GM12864 (cell line): ENCODE measurements at regions not wholly inside any gene's neighbourhood (a gene's known extent, or its start where the extent isn't known, plus 50 kb on each side); places are given as distances from the start of the nearest gene placed in this dataset.

Experiments used
- DNase-seq: peaks from one replicate; pipeline ENCODE4 v3.0.0-alpha.2; 2011; ENCODE audit warnings: low read depth
- H3K4me3 ChIP-seq: 2 replicates; pipeline ENCODE4 v1.5.1; 2011; ENCODE audit warnings: mild to moderate bottlenecking, low read depth, low read length, control low read depth
- TF ChIP-seq, protein P1 (sequence below): IDR thresholded peaks from 2 replicates; pipeline ENCODE4 v1.5.1; 2011; ENCODE audit warnings: low read depth, mild to moderate bottlenecking, moderate library complexity, low read length, control low read depth, inconsistent platforms; ENCODE audit errors: missing control alignments

DNA sequence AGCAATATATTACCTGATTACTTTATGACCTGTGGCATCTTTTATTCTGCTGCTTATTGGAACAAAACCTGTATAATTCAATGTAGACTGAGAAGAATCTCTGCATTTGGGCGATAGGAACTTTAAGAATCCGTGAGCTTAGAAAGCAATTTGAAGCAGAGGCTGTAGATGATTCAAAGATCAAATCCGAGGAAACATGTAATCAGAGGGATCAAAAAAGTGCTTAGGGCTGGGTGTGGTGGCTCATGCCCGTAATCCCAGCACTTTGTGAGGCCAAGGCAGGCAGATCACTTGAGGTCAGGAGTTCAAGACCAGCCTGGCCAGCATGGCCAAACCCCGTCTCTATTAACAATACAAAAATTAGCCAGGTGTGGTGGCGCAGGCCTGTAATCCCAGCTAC, 198.4 kb downstream of the MTX2 start:
- DNase-seq = no peak

DNA sequence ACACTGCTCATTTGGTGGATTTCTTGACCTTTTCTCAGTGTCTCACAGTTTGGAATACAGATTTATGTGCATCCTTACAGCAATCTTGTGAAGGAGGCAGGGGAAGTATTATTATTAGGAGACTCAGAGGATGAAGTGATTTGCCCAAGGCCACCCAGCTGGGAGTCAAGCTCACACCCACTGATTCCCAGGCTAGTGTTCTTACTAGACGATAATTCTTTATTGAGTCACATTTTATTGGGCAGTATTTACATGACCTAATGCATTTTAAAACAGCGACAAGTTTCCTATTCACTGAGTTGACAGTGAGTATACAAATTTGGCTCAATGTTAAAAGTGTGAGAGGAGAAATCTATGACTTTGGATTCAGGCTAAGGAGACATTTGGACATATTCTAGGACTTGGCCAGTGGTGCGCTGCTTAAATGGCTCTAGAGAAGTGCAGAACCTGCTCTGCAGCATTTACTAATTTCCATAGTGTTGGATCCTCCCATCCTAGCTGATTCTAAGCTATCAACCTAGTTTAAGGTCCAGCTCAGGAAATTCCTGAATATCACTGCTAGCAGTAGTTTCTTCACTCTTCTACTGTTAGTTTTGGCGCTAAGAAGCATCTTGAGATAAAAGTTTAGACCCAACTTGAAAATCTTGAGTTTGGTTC, 199.3 kb downstream of the MTX2 start:
- H3K4me3 ChIP-seq = no peak overlapping the region
- TF ChIP-seq, protein P1, sequence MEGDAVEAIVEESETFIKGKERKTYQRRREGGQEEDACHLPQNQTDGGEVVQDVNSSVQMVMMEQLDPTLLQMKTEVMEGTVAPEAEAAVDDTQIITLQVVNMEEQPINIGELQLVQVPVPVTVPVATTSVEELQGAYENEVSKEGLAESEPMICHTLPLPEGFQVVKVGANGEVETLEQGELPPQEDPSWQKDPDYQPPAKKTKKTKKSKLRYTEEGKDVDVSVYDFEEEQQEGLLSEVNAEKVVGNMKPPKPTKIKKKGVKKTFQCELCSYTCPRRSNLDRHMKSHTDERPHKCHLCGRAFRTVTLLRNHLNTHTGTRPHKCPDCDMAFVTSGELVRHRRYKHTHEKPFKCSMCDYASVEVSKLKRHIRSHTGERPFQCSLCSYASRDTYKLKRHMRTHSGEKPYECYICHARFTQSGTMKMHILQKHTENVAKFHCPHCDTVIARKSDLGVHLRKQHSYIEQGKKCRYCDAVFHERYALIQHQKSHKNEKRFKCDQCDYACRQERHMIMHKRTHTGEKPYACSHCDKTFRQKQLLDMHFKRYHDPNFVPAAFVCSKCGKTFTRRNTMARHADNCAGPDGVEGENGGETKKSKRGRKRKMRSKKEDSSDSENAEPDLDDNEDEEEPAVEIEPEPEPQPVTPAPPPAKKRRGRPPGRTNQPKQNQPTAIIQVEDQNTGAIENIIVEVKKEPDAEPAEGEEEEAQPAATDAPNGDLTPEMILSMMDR = no peak
- DNase-seq = no peak

More for the DNA sequence above, 198.4 kb downstream of the MTX2 start:
- TF ChIP-seq, protein P1 = no peak
- no peak overlapping the region for H3K4me3 ChIP-seq

DNA sequence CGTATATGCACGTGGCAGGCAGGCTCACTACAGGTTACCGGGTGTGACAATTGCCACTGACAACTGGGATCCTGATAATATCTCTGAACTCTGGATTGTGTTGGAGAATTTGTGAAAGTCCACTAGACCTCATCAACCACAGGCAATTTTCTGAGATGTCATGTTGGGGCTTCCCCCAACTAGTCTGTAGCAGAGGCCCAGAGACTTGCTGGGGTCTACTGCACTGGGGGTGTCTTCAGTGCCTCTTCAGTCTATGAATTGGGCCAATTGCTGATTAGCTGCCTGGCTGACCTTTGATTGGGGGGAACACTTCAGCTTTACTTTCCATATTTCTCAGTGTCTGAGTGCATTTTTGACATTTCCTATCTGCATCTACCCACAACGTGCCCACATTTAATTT, 201.5 kb downstream of the MTX2 start:
- TF ChIP-seq, protein P1 = no peak
- no peak for DNase-seq
- H3K4me3 ChIP-seq = no peak overlapping the region

DNA sequence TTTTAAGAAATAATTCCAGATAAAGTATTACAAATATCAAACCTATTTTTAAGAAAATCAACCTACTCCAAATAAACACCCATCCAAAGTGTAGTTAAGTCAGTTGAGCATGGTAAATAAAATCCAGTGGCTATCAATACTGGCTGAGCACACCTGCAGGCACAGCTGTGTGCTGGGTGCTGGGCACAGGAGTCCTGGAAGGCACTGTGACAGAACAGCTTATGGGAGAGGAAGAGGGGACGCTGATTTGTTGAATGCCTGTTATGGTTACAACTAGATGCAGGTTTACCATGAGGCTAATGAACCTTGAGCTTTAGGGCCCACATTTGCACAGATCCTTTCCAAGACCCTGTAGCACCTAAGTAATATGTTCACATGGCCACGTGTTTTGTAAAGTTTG, 202.7 kb downstream of the MTX2 start:
- TF ChIP-seq, protein P1 = no peak
- DNase-seq = no peak
- no peak overlapping the region for H3K4me3 ChIP-seq

DNA sequence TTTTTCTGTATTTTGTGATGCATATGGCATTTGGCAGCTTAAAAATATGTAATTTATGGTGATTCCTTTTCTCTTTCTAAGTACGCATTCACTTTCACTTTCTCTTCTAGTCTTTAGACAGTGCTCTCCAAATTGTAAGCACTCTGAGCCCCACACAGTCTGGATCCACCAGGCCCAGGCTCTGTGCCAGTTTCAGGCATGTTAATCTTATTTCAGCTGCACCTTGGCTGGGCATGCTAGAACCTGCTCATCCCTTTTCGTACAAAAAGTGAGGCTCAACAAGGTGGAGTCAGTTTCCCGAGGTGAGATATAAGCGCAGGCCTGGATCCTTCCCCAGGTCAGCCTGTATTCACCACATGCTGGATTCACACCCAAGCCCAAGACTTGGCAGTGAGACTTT, 203.9 kb downstream of the MTX2 start:
- DNase-seq = no peak
- TF ChIP-seq, protein P1 = no peak
- H3K4me3 ChIP-seq = no peak overlapping the region

DNA sequence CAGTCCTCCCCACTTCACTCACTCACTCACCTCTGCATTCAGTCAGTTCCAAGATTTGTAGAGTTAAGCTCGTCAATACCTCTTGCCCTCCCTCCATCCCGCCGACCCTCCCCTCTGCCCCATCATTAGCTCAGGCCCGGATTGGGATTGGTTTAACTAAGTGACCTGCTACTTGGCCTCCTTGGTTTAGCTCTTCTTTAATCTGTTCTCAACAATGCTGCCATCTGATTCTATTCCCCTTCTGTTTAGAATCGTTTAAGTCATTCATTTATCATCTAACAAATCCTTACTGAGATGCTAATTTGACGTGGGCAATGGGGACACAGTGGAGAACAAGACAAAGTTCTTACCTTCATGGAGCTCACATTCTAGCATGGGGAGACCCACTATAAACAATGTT, 204.6 kb downstream of the MTX2 start:
- TF ChIP-seq, protein P1 = no peak
- no peak overlapping the region for H3K4me3 ChIP-seq
- no peak for DNase-seq

DNA sequence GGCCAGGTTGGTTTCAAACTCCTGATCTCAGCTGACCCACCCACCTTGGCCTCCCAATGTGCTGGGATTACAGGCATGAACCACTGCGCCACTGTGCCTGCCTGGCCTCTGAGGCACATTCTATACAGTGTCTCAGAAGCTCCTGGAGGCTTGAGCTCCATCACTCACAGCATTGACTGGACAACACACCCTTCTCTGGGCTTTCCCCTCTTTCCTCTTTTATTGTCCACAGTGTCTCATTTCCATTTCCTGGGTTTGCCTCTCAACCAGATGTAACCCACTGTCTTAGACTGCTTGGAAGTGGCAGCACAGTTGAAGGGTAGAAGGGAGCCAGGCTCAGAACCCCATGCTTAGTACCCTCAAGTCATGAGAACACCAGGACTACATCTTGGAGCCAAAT, 208.1 kb downstream of the MTX2 start:
- no peak overlapping the region for H3K4me3 ChIP-seq
- DNase-seq = no peak
- TF ChIP-seq, protein P1 = no peak
